ENCODE measurements at regions not wholly inside any gene's neighbourhood (a gene's known extent, or its start where the extent isn't known, plus 50 kb on each side); places are given as distances from the start of the nearest gene placed in this dataset.

- TF ChIP-seq ETS1 (IDR thresholded peaks at IDR 0.05) = no peak
- no peak for TF ChIP-seq EZH2 (IDR thresholded peaks at IDR 0.05; ENCODE audit: low read depth, unreplicated experiment)
- no peak for TF ChIP-seq NANOG (IDR thresholded peaks at IDR 0.05; ENCODE audit: borderline replicate concordance)
- TF ChIP-seq REST (IDR thresholded peaks at IDR 0.05; ENCODE audit: unreplicated experiment) = no peak
Measured at GRCh38 chr21:25500598-25500997, 106.7 kb downstream of the MRPL39 start (continued).

- Histone ChIP-seq H3K4me1 (ENCODE audit: insufficient read depth) (no peaks in the 10 kb centered on the region), H3K4me3 (no peak overlapping the region), H4K20me1 (replicated peaks; ENCODE audit: insufficient read depth) (no peaks in the 10 kb centered on the region), H3K27me3 (ENCODE audit: insufficient read depth) (no peaks in the 10 kb centered on the region), H3K9me2 (ENCODE audit: insufficient read depth) (peaks cover 18% of the 10 kb centered on the region; the same call in 1 of the 2 replicates), H2AFZ (no peak overlapping the region), H3K4me2 (no peak overlapping the region), H3K36me3 (ENCODE audit: insufficient read depth) (no peaks in the 10 kb centered on the region), H3K27ac (ENCODE audit: low read depth) (no peak overlapping the region), H3K79me2 (replicated peaks; ENCODE audit: insufficient read depth) (no peaks in the 10 kb centered on the region), H3F3A (replicated peaks; ENCODE audit: low read depth) (no peaks in the 10 kb centered on the region)
- ATAC-seq (no peak), DNase-seq (ENCODE audit: low spot score) (no peak)
- H3K4me3 Mint-ChIP-seq = no peak overlapping the region
- H3K4me1 Mint-ChIP-seq = no peaks in the 10 kb centered on the region
- TF ChIP-seq NANOG (IDR thresholded peaks at IDR 0.05; ENCODE audit: borderline replicate concordance) (no peak), EZH2 (IDR thresholded peaks at IDR 0.05; ENCODE audit: low read depth, unreplicated experiment) (no peak), CREB1 (CRISPR knock-in tag; IDR thresholded peaks at IDR 0.05; ENCODE audit: low read depth) (no peak), JUNB (IDR thresholded peaks at IDR 0.05; ENCODE audit: unreplicated experiment) (no peak)
- no peaks in the 10 kb centered on the region for H3K36me3 Mint-ChIP-seq (ENCODE audit: low read depth)
- H3K9me3 Mint-ChIP-seq = peaks cover 3% of the 10 kb centered on the region; the same call in 2 of the 3 replicates
- H3K27me3 Mint-ChIP-seq (ENCODE audit: insufficient read depth, low read depth, poor library complexity) = peaks cover 2% of the 10 kb centered on the region
- H3K27ac Mint-ChIP-seq = no peak overlapping the region
Measured at GRCh38 chr21:25496825-25497482, 110.3 kb downstream of the MRPL39 start.

GRCh38 chr21:25494804-25495203 is 112.5 kb downstream of the MRPL39 start:
- Histone ChIP-seq H3K36me3 (ENCODE audit: insufficient read depth) (no peaks in the 10 kb centered on the region), H3K9me2 (ENCODE audit: insufficient read depth) (peaks cover 11% of the 10 kb centered on the region; the same call in 1 of the 2 replicates), H3K4me3 (no peak overlapping the region), H2AFZ (no peak overlapping the region), H3K4me1 (ENCODE audit: insufficient read depth) (no peaks in the 10 kb centered on the region), H3F3A (replicated peaks; ENCODE audit: low read depth) (no peaks in the 10 kb centered on the region), H3K4me2 (no peak overlapping the region), H3K27ac (ENCODE audit: low read depth) (no peak overlapping the region), H4K20me1 (replicated peaks; ENCODE audit: insufficient read depth) (no peaks in the 10 kb centered on the region), H3K79me2 (replicated peaks; ENCODE audit: insufficient read depth) (no peaks in the 10 kb centered on the region), H3K27me3 (ENCODE audit: insufficient read depth) (no peaks in the 10 kb centered on the region)
- ATAC-seq (no peak), DNase-seq (ENCODE audit: low spot score) (no peak)
- H3K27me3 Mint-ChIP-seq (ENCODE audit: insufficient read depth, low read depth, poor library complexity) = no peaks in the 10 kb centered on the region
- H3K36me3 Mint-ChIP-seq (ENCODE audit: low read depth) = no peaks in the 10 kb centered on the region
- H3K4me3 Mint-ChIP-seq = no peak overlapping the region
- H3K9me3 Mint-ChIP-seq = peaks cover 3% of the 10 kb centered on the region; the same call in 2 of the 3 replicates
- no peak overlapping the region for H3K27ac Mint-ChIP-seq
- no peaks in the 10 kb centered on the region for H3K4me1 Mint-ChIP-seq
- TF ChIP-seq REST (IDR thresholded peaks at IDR 0.05; ENCODE audit: unreplicated experiment) (no peak), NANOG (IDR thresholded peaks at IDR 0.05; ENCODE audit: borderline replicate concordance) (no peak), STAT1 (IDR thresholded peaks at IDR 0.05; ENCODE audit: unreplicated experiment) (no peak), CREB1 (CRISPR knock-in tag; IDR thresholded peaks at IDR 0.05; ENCODE audit: low read depth) (no peak)

All from GM23338 (cell line).